SHP77 (cell line): ENCODE measurements at regions not wholly inside any gene's neighbourhood (a gene's known extent, or its start where the extent isn't known, plus 50 kb on each side); places are given as distances from the start of the nearest gene placed in this dataset.

Source experiments
- DNase-seq, 2 experiments: peaks; one replicate each; lab custom pipeline; 2025; lab: John Stamatoyannopoulos, UW

DNA sequence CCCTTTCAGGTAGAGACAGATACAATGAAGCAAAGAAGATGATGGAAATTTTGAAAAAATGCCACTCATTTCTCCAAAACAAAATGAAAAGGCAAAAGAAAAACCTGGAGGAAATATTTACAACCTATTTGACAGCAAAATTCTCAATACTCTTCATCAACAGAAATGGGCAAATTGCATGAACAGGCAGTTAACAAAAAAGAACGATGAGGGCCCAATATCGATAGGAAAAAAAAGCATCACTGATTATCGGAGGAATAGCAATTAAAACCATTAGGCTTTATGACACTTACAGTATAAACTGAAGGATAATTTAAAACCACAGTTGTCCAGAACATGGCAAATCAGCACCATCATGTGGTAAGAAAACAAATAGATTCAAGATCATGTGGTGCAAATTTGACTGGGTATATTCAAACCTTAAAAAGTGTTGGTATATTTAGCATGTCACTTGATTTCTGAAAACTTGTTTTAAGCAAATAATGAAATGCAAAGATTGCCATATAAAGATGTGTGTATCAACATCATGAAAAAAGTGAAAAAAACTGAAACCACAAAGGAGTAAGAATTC lies 222.9 kb downstream of the BRD1 start:
- no peak for DNase-seq

DNA sequence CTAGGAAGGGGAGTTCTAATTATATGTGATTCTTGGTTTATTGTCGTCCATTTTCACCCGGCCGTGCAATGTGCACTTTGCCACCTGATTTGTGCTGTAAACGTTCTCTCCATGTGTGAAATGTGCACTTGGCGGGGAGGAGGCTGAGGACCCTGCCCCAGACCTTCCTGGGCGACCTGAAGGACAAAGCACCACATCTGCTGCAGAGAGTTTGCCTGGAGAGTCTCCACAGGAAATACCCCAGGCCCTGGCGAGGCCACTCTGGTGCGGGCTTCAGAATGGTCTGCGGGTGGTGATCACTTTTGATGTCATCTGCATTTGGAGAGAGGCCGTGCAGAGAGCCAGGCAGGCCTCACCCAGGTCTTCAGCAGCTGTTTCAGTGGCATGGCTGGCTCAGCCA lies 224.7 kb downstream of the BRD1 start:
- no peak for DNase-seq

DNA sequence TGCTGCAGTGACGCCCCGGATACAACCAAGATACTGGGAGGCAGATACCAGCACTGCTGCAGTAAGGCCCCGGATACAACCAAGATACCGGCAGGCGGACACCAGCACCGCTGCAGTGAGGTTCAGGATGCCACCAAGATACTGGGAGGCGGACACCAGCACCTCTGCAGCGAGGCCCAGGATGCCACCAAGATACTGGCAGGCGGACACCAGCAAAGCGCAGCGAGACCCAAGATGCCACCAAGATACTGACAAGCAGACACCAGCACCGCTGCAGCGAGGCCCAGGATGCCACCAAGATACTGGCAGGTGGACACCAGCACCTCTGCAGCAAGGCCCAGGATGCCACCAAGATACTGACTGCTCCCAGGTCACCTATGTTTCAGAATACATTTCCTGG lies 225.2 kb downstream of the BRD1 start:
- DNase-seq: no peak

DNA sequence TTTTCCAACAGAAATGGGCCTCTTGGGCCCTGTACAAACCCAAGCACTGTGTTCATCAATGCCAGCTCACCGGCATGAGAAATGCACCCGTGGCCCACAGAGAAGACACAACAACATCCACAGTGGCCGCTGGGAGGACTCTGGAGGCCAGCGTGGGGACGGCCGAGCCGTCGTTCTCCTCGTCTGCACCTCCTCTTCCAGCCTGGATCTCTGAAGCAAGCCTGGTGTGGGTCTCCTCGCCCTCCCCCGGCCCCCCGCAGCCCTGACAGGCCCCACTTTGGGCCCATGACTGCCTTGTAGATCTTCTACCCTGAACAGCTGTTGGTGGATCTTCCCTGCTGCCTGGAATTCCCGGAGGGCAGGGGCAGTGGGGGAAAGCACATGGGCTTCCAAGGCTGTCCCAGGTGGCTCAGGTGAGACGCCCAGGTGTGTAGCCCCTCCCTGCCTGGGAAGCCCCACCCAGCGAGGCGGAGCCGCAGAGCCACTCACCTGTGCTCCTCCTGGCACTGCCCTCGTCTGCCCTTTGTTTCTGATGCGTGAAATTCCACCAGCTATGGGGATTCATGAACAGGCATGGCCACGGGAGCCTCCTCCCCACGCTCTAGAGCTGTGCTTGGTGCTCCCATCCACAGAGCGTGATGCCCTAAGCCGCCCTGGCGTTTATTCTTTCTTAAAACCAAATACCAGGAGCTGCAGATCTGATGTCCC lies 225.9 kb downstream of the BRD1 start:
- no peak for DNase-seq

DNA sequence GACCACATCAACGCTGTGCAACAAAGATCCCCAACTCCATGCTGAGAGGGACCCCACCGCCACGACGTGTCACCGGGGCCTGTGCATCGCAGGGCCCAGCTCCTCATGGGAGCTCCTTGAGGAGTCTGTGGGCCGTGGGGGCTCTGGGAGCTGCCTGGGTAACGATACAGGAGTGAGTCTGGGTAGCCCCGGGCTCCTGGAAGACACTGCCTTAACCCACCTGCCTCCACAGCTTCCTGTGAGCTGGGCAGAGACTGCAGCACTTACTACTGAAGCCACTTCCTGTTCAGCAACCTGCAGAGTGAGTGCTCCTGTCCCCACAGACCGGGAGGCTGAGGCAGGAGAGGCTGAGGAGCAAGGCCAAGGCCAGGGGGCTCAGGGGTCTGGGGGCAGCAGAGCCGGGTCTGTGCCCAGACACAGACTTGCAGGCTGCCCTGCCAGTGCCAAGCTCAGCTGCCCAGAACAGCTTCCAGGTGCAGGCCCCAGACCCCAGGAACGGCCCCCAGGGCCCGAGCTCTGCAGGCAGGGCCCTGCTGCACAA lies 226.7 kb downstream of the BRD1 start:
- no peak for DNase-seq

GRCh38 chr22:49600468-49600867 lies 227.2 kb downstream of the BRD1 start:
- no peak for DNase-seq

GRCh38 chr22:49599691-49600455 lies 227.8 kb downstream of the BRD1 start:
- no peak for DNase-seq

DNA sequence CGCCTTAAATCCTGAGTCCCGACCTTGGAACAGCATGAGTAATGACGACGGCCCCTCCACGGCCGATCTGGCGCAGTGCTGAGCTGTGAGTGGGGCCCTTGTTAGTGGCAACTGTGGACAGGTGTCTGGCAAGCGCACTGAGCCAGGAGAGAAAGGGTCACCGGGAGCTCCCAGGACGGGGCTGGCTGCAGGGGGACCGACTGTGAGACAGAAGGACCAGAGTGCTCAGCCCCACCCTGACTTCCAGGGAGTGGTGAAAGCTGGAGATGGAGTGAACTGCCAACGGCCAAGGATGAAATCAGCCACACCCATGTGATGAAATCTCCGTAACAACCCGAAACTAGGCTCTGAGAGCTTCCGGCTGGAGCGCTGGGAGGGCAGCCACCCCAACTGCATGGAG lies 228.6 kb downstream of the BRD1 start:
- DNase-seq: no peak

DNA sequence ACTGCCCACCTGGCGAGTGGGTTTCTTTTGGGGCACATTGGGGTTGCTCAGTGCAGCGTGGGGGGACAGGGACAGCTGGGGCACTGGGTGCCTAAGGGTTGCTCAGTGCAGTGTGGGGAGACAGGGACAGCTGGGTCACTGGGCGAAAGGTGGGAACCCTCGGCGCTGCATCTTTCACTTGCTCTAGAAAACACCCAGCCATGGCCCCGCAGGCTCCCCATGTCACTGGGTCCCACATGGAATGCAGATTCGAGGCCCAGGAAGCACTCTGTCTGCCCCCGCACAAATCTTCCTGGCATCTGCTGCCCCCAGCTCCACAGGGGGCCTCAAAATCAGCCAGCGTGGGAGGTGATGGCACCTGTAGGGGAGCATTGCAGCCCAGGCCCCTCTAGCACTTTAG lies 229.3 kb downstream of the BRD1 start:
- no peak for DNase-seq

DNA sequence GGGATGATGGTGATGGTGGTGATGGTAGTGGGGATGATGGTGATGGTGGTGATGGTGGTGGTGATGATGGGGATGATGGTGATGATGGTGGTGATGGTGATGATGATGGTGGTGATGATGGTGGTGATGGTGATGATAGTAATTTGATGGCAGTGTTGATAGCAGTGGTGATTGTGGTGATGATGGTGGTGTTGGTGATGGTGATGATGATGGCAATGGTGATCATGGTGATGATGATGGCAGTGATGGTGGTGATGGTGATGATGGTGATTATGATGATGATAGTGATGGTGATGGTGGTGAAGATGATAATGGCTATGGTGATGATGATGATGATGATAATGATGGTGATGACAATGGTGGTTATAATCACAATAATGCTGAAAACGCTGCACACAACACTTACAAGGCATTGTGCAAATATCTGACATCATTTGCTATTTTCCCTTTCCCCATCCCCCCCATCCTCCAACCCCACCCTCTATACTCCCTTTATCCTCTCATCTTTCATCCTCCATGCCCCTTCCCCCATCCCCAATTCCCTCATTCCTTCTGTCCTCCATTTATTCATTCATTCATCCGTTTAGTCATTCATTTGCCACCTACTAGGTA lies 230.1 kb downstream of the BRD1 start:
- no peak for DNase-seq

- no peak for DNase-seq
Measured at GRCh38 chr22:49595465-49596078, 232.1 kb downstream of the BRD1 start.

GRCh38 chr22:49594078-49594477 lies 233.6 kb downstream of the BRD1 start:
- DNase-seq: no peak

GRCh38 chr22:49593509-49593908 lies 234.2 kb downstream of the BRD1 start:
- DNase-seq: no peak

DNA sequence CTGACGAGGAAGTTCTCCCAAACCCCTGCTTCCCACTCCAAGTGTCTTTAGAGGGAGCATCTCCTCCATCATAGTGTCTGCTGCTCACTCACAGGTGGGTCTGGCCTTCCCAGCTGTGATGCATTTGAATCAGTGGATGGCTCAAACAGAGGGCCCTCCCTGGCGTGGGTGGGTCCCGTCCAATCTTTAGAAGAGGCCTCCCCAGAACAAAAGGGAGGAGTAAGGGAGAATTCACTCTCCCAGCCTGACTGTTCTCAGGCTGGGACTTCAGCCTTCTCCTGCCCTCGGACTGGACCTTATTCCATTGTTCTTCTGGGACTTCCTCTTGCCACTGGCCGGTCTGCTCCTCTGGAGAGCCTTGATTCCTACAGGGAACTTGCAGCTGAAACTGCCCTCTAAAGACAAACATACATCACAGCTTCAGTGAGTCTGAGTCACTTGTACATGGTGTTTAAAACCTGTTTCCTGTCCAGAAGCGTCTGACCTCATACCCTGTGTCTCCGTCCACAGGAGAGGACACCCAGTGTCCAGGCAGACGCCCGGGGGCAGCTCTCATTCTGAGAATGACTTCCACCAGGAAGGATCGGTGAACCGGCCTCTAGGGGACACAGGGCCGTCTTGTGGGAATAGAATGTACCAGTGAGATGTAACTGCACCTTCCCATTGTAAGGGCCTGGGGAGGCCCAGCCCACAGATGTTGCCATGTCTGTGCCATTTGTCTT lies 234.7 kb downstream of the BRD1 start:
- no peak for DNase-seq

DNA sequence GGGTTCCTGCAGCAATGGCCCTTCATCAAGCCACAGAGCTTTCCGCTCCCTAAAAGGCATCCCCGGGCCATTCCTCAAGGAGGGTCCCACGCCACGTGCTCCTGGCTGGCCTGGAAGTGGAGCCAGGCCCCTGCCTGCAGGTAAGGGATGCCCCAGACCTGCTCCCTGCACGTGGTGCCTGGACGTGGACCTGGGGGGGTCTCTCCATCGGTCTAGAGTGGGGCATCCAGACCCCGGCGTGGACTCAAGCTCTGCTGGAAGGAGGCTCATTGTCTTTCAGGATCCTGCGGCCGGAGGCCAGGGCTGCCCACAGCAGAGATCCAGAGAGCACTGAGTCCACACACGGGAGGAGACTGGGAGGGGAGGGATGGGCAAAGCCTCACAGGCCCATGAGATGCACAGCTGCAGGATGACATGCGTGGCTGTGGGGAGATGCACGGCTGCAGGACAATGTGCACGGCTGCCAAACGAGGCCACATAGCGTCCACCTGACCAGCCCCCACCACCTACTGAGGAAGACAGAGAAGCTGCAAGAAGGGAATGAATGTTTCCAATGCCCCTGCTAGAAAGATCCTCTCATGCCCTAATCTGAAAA lies 236.7 kb downstream of the BRD1 start:
- DNase-seq: no peak

GRCh38 chr22:49590381-49590780 lies 237.3 kb downstream of the BRD1 start:
- no peak for DNase-seq

- no peak for DNase-seq
Measured at GRCh38 chr22:49589811-49590210, 237.9 kb downstream of the BRD1 start.

- no peak for DNase-seq
Measured at GRCh38 chr22:49589301-49589700, 238.4 kb downstream of the BRD1 start.

GRCh38 chr22:49588739-49589138 lies 238.9 kb downstream of the BRD1 start:
- DNase-seq: no peak

- DNase-seq: no peak
Measured at GRCh38 chr22:49587987-49588386, 239.7 kb downstream of the BRD1 start.

DNA sequence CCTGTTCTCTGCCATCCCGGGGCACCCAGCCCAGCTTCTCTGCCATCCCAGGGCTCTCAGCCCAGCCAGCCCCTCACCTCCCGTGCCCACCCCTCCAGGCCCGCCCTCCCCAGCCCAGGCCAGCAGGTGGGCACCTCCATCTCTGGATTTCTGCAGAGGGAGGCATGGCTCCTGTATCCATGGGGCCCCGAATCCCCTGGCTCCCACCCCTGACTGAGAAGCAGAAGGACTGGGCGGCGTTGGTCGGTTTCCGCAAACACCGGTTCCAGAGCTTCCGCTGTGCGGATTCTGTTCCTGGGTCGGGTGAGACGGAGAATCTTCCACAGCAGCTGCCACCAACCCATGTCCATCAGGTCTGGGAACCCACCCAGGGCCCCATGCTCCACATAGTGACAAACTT lies 240.3 kb downstream of the BRD1 start:
- DNase-seq: no peak
